Osteocyte (in vitro differentiated cells): ENCODE measurements at regions not wholly inside any gene's neighbourhood (a gene's known extent, or its start where the extent isn't known, plus 50 kb on each side); places are given as distances from the start of the nearest gene placed in this dataset.

ENCODE experiments used
- DNase-seq: peaks from one replicate; pipeline ENCODE4 v3.0.0; 2021; ENCODE audit warnings: mixed read lengths; ENCODE audit not compliant: unreplicated experiment; ENCODE audit errors: extremely low spot score
- H3K27ac Mint-ChIP-seq: one replicate; pipeline ENCODE4 v1.8.0; 2021; ENCODE audit warnings: mild to moderate bottlenecking, mixed read lengths; ENCODE audit not compliant: unreplicated experiment
- H3K27me3 Mint-ChIP-seq: one replicate; pipeline ENCODE4 v1.8.0; 2021; ENCODE audit warnings: mixed read lengths; ENCODE audit not compliant: unreplicated experiment
- H3K36me3 Mint-ChIP-seq: one replicate; pipeline ENCODE4 v1.8.0; 2021; ENCODE audit warnings: mixed read lengths; ENCODE audit not compliant: unreplicated experiment
- H3K4me1 Mint-ChIP-seq: one replicate; pipeline ENCODE4 v1.8.0; 2021; ENCODE audit warnings: mixed read lengths; ENCODE audit not compliant: unreplicated experiment
- H3K4me3 Mint-ChIP-seq: one replicate; pipeline ENCODE4 v1.8.0; 2021; ENCODE audit warnings: mild to moderate bottlenecking, moderate library complexity, mixed read lengths; ENCODE audit not compliant: unreplicated experiment
- H3K9me3 Mint-ChIP-seq: one replicate; pipeline ENCODE4 v1.8.0; 2021; ENCODE audit warnings: mixed read lengths; ENCODE audit not compliant: unreplicated experiment
- TF ChIP-seq, protein P1 (sequence below): fragments of 200-600 bp; sonication (generic); IDR thresholded peaks from 2 replicates; pipeline ENCODE4 v1.5.0; 2021; ENCODE audit warnings: antibody characterized with exemption, mild to moderate bottlenecking, moderate library complexity

DNA sequence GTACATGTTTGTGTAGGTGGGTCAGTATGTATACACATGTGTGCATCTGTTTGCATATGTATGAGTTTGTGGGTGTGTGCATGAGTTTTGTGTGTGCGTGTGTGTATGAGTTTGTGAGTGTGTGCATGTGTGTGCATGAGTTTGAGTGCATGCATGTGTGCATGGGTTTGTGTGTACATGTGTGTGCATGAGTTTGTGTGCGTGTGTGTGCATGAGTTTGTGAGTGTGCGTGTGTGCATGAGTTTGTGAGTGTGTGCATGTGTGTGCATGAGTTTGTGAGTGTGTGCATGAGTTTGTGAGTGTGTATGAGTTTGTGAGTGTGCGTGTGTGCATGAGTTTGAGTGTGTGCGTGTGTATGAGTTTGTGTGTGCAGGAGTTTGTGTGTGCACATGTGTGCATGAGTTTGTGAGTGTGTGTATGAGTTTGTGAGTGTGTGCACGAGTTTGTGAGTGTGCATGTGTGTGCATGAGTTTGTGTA is 61.5 kb downstream of the FZD10 start:
- Mint-ChIP-seq H3K27me3 (no peaks in the 10 kb centered on the region), H3K4me3 (no peak overlapping the region)
- TF ChIP-seq, protein P1, sequence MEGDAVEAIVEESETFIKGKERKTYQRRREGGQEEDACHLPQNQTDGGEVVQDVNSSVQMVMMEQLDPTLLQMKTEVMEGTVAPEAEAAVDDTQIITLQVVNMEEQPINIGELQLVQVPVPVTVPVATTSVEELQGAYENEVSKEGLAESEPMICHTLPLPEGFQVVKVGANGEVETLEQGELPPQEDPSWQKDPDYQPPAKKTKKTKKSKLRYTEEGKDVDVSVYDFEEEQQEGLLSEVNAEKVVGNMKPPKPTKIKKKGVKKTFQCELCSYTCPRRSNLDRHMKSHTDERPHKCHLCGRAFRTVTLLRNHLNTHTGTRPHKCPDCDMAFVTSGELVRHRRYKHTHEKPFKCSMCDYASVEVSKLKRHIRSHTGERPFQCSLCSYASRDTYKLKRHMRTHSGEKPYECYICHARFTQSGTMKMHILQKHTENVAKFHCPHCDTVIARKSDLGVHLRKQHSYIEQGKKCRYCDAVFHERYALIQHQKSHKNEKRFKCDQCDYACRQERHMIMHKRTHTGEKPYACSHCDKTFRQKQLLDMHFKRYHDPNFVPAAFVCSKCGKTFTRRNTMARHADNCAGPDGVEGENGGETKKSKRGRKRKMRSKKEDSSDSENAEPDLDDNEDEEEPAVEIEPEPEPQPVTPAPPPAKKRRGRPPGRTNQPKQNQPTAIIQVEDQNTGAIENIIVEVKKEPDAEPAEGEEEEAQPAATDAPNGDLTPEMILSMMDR: no peak

GRCh38 chr12:130224613-130225012 is 62.3 kb downstream of the FZD10 start:
- no peak overlapping the region for H3K27ac Mint-ChIP-seq
- TF ChIP-seq, protein P1: no peak
- H3K4me1 Mint-ChIP-seq: no peaks in the 10 kb centered on the region
- H3K9me3 Mint-ChIP-seq: peaks cover 21% of the 10 kb centered on the region
- H3K36me3 Mint-ChIP-seq: no peaks in the 10 kb centered on the region
- H3K27me3 Mint-ChIP-seq: no peaks in the 10 kb centered on the region
- no peak for DNase-seq
- H3K4me3 Mint-ChIP-seq: no peak overlapping the region

More for the DNA sequence above, 61.5 kb downstream of the FZD10 start:
- no peaks in the 10 kb centered on the region for H3K4me1 Mint-ChIP-seq
- peaks cover 17% of the 10 kb centered on the region for H3K9me3 Mint-ChIP-seq
- no peaks in the 10 kb centered on the region for H3K36me3 Mint-ChIP-seq
- H3K27ac Mint-ChIP-seq: no peak overlapping the region
- no peak for DNase-seq

DNA sequence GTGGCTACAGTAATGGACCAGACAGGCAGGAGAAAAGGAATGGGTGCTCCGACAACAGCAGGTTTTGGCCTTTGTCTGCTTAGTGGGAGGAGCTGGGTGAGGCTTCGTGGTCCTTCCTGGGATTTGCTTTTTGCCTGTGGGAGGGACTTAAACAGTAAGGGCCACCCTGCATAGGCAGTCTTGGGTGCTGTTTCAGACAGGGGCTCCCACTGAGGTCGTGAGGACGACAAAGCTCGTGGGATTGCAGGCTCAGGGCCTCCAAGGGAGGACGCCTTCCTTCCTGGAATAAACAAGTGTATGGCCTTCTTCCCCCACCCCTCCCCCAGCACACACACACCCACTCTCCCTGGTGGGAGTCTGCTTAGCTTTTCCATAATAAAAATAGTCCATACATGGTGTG is 63.1 kb downstream of the FZD10 start:
- TF ChIP-seq, protein P1: no peak
- H3K36me3 Mint-ChIP-seq: no peaks in the 10 kb centered on the region
- no peaks in the 10 kb centered on the region for H3K4me1 Mint-ChIP-seq
- DNase-seq: no peak
- peaks cover 29% of the 10 kb centered on the region for H3K9me3 Mint-ChIP-seq
- H3K27ac Mint-ChIP-seq: no peak overlapping the region
- no peaks in the 10 kb centered on the region for H3K27me3 Mint-ChIP-seq
- no peak overlapping the region for H3K4me3 Mint-ChIP-seq

DNA sequence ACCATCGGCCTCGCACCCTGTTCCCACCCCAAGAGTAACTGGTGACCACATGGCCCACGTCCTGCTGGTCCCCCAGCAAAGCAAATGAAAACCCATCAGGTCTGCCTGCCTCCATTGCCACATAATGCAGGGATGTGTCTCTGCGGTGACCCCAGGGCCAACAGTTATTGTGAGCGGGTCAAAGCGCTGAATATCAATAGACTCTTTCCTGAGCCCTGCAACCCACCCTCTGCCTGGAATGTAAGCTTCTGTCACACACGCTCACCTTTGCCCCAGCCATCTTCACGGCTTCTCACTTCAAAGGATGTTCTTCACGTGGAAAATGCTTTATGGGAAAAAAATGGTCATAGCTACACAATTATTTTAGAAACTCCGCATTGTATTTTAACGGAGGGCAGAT is 63.9 kb downstream of the FZD10 start:
- H3K27ac Mint-ChIP-seq: no peak overlapping the region
- TF ChIP-seq, protein P1: no peak
- no peak overlapping the region for H3K4me3 Mint-ChIP-seq
- H3K4me1 Mint-ChIP-seq: no peaks in the 10 kb centered on the region
- H3K27me3 Mint-ChIP-seq: no peaks in the 10 kb centered on the region
- H3K9me3 Mint-ChIP-seq: peaks cover 36% of the 10 kb centered on the region
- H3K36me3 Mint-ChIP-seq: no peaks in the 10 kb centered on the region
- DNase-seq: no peak

DNA sequence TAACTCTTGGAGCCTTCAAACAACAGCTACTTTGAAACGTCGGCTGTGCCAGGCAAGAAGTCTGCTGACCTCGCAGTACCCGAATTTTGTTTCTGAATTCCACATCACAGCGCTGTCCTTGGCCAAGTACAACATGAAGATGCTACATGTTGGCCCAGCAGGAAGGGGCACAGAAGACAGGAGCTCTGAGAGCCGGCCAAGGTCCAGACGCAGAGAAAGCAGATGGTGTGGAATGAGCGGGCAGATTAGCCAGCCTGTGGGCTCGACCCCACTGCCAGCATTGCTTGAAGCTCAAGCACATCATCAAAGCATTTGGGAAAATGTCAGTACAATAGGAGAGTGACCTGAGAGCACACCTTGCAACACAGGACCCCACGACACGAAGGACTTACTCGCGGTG is 64.5 kb downstream of the FZD10 start:
- TF ChIP-seq, protein P1: no peak
- no peaks in the 10 kb centered on the region for H3K27me3 Mint-ChIP-seq
- no peaks in the 10 kb centered on the region for H3K36me3 Mint-ChIP-seq
- no peaks in the 10 kb centered on the region for H3K4me1 Mint-ChIP-seq
- H3K27ac Mint-ChIP-seq: no peak overlapping the region
- DNase-seq: no peak
- no peak overlapping the region for H3K4me3 Mint-ChIP-seq
- peaks cover 41% of the 10 kb centered on the region for H3K9me3 Mint-ChIP-seq
